Aorta (tissue), 5 donors: ENCODE measurements at regions not wholly inside any gene's neighbourhood (a gene's known extent, or its start where the extent isn't known, plus 50 kb on each side); places are given as distances from the start of the nearest gene placed in this dataset.

ENCODE experiments used
- ATAC-seq: fragments of 200-7000 bp; cut with Tn5 transposase; one replicate; pipeline ENCODE4 v1.9.1; 2022; ENCODE audit warnings: moderate library complexity; ENCODE audit not compliant: low FRiP score
- DNase-seq, 2 donors: peaks; one replicate each; pipeline ENCODE4 v3.0.0-alpha.2; 2020
- H3K27ac ChIP-seq, 2 donors: one replicate each; pipeline ENCODE4 v1.5.1; 2013; ENCODE audit warnings: low read length in 2 of 2, mild to moderate bottlenecking in 2 of 2, moderate library complexity in 2 of 2, control low read depth in 1 of 2, inconsistent platforms in 1 of 2, low read depth in 1 of 2
- H3K27me3 ChIP-seq, 2 donors: one replicate each; pipeline ENCODE4 v1.6.1; 2013; ENCODE audit warnings: control low read depth in 1 of 2, low read length in 1 of 2, mild to moderate bottlenecking in 1 of 2, moderate library complexity in 1 of 2; ENCODE audit not compliant: insufficient read depth in 2 of 2, control insufficient read depth in 1 of 2
- H3K36me3 ChIP-seq, 2 donors: one replicate each; pipeline ENCODE4 v1.6.1; 2013; ENCODE audit warnings: control low read depth in 1 of 2, low read length in 1 of 2, mild to moderate bottlenecking in 1 of 2; ENCODE audit not compliant: insufficient read depth in 2 of 2, control insufficient read depth in 1 of 2
- H3K4me1 ChIP-seq, 2 donors: one replicate each; pipeline ENCODE4 v1.6.1; 2013; ENCODE audit warnings: low read length in 2 of 2, control low read depth in 1 of 2, mild to moderate bottlenecking in 1 of 2, moderate library complexity in 1 of 2; ENCODE audit not compliant: insufficient read depth in 2 of 2, control insufficient read depth in 1 of 2
- H3K4me3 ChIP-seq, 2 donors: one replicate each; pipeline ENCODE4 v1.5.1; 2013; ENCODE audit warnings: low read length in 2 of 2, control low read depth in 1 of 2, mild to moderate bottlenecking in 1 of 2
- H3K9me3 ChIP-seq: one replicate; pipeline ENCODE4 v1.6.1; 2013; ENCODE audit warnings: mild to moderate bottlenecking, low read length; ENCODE audit not compliant: control insufficient read depth
- WGBS, 2 donors: extraction: QIAGEN DNeasy Blood & Tissue Kit; methylation state at CpG; one replicate each; pipeline ENCODE4 v1.1.7; 2013; 5-methylcytosine and 5-hydroxymethylcytosine counted together
- intact Hi-C, 2 donors: fragments of 100-400 bp; cut with DNase I; formaldehyde crosslinking; loops; one replicate each; pipeline versions ENCODE4 v1.14.2 to v1.15.0; 2022
- donor health status: healthy with polysubstance abuse.
- donor health status: Bipolar disorder and iron deficiency.
- donor health status: DM: no; HTN: no; CAD: no.
- donor health status: DM: no; HTN: no; CAD: no.
- donor health status: DM: yes; HTN: yes; CAD: no.

- 88 to 93% methylated on average over 2 of the region's 2 CpGs for WGBS, 2 donors
- no peak overlapping the region for H3K4me3 ChIP-seq
- no peaks in the 10 kb centered on the region for H3K9me3 ChIP-seq
- no peaks in the 10 kb centered on the region for H3K27me3 ChIP-seq
- DNase-seq (no peak), ATAC-seq (no peak)
- H3K4me1 ChIP-seq, result no peaks in the 10 kb centered on the region
- no peak overlapping the region for H3K27ac ChIP-seq
- H3K36me3 ChIP-seq, result no peaks in the 10 kb centered on the region
- intact Hi-C loops, result no loop called here
These were observed 967.0 kb downstream of the DCDC2C start for GRCh38 chr2:4670331-4670730.

DNA sequence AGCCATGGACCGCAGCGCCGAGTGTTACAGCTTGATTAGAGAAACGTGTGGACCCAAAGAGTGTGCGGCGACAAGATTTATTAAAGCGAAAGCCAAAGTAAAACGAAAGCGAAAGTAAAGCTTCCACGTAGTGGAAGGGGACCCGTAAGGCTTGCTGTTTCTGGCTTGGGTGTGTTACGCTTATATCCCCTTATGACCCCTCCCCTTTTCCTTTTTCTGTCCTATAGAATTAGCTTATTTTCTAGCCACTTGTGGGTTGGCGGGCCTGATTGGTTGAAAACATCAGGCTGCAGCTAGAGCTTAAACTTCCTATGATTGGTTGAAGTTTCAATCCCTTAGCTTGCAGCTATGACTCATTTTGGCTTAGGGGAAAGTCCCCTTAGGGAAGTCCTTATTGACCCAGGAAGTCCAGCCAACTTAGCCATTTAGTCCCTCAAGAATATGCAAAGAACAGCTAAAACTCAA lies 969.7 kb downstream of the DCDC2C start:
- no peak for ATAC-seq

DNA sequence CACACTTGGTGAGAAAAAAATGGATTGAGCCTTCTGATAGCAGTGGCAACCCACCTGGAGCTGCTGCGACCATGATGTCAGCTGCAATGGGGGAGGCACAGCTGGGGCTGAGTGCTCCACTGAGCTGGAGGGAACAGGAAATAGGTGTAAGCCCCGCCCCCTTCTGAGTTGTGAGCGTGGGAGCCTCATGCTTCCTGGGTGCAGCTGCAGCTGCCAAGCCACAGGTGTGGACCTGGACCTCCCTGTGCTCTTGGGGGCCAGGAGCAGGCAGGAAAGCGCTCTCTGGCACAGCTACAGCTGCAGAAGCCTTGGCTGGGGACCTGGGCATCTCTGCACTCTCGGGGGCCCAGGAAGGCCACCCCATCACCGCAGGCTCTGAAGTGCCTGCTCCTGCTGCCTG lies 970.6 kb downstream of the DCDC2C start:
- Histone ChIP-seq H3K4me3 (no peak overlapping the region), H3K27me3 (no peaks in the 10 kb centered on the region), H3K36me3 (no peaks in the 10 kb centered on the region), H3K4me1 (no peaks in the 10 kb centered on the region), H3K27ac (no peak overlapping the region), H3K9me3 (no peaks in the 10 kb centered on the region)
- no peak for DNase-seq
- 93 to 94% methylated on average over 6 of the region's 6 CpGs for WGBS, 2 donors
- intact Hi-C loops, result no loop called here
- peak; percentile 23 for ATAC-seq

More for the DNA sequence above, 969.7 kb downstream of the DCDC2C start:
- intact Hi-C loops, result no loop called here
- Histone ChIP-seq H3K36me3 (no peaks in the 10 kb centered on the region), H3K9me3 (no peaks in the 10 kb centered on the region), H3K4me3 (peak overlapping the region in 1 of 2 donors; percentile 22), H3K27me3 (no peaks in the 10 kb centered on the region), H3K4me1 (no peaks in the 10 kb centered on the region), H3K27ac (no peak overlapping the region)
- WGBS, 2 donors, result 47 to 85% methylated on average over 13 of the region's 13 CpGs
- DNase-seq, result no peak

DNA sequence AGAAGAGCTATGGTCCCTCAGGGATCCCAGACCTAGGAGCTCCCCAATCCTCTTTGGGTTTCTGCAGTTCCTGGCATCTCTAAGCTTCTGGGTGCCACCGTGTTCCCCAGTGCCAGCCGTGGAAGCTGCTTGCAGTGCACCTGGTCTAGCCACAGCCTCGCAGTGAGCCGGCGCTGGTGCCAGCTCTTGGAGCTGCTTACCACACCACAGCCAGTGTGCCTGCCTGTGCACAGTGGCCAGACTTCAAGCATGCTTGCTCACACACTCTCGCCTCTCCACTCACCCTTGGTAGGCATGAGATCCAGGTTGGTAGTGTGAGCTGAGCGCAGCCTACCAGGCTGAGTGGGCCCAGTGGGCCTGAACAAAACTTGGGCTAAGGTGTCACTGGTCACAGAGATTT lies 971.9 kb downstream of the DCDC2C start:
- H3K4me3 ChIP-seq, result no peak overlapping the region
- no peak for DNase-seq
- 96% methylated on average over 7 of the region's 7 CpGs for WGBS, 2 donors
- H3K27ac ChIP-seq, result no peak overlapping the region
- H3K36me3 ChIP-seq, result no peaks in the 10 kb centered on the region
- H3K4me1 ChIP-seq, result no peaks in the 10 kb centered on the region
- no peaks in the 10 kb centered on the region for H3K27me3 ChIP-seq
- ATAC-seq, result no peak
- H3K9me3 ChIP-seq, result no peaks in the 10 kb centered on the region
- intact Hi-C loops, result no loop called here

- H3K27ac ChIP-seq, result no peak overlapping the region
- ATAC-seq (no peak), DNase-seq (no peak)
- 68 to 86% methylated on average over 4 of the region's 4 CpGs for WGBS, 2 donors
- no peaks in the 10 kb centered on the region for H3K36me3 ChIP-seq
- H3K27me3 ChIP-seq, result no peaks in the 10 kb centered on the region
- intact Hi-C loops, result no loop called here
- no peaks in the 10 kb centered on the region for H3K4me1 ChIP-seq
- H3K9me3 ChIP-seq, result peaks cover 1% of the 10 kb centered on the region
- no peak overlapping the region for H3K4me3 ChIP-seq
These were observed 975.6 kb downstream of the DCDC2C start for GRCh38 chr2:4678927-4679326.

DNA sequence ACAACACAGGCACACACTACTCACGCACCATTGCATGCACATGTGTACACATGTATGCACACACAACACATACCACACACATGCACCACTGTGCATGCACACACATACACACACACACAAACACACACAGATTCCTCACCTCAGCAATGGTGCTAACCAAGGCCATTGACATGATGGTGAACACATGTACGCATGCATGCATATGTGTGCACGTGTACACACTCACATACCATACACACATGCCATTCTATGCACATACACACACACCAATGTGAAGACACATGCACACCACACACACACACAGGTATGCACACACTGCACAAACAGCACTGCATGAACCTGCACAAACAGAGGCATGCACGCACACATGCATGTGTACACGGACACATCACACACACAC lies 976.0 kb downstream of the DCDC2C start:
- Histone ChIP-seq H3K27ac (no peak overlapping the region), H3K4me1 (no peaks in the 10 kb centered on the region), H3K9me3 (peaks cover 1% of the 10 kb centered on the region), H3K36me3 (no peaks in the 10 kb centered on the region), H3K4me3 (no peak overlapping the region), H3K27me3 (no peaks in the 10 kb centered on the region)
- WGBS, 2 donors, result 94 to 95% methylated on average over 5 of the region's 5 CpGs
- intact Hi-C loops, result no loop called here
- ATAC-seq (peak; percentile 27), DNase-seq (no peak)

GRCh38 chr2:4684921-4685320 lies 981.5 kb downstream of the DCDC2C start:
- Histone ChIP-seq H3K27ac (no peak overlapping the region), H3K4me1 (no peaks in the 10 kb centered on the region), H3K9me3 (peaks cover 1% of the 10 kb centered on the region), H3K27me3 (no peaks in the 10 kb centered on the region), H3K4me3 (no peak overlapping the region), H3K36me3 (no peaks in the 10 kb centered on the region)
- DNase-seq, result no peak
- no peak for ATAC-seq
- 52 to 56% methylated on average over 5 of the region's 5 CpGs for whole genome bisulfite sequencing, 2 donors
- intact Hi-C loops, result no loop called here

GRCh38 chr2:4690913-4691312 lies 987.5 kb downstream of the DCDC2C start:
- no peak overlapping the region for H3K4me3 ChIP-seq
- intact Hi-C loops, result no loop called here

GRCh38 chr2:4693266-4693665 lies 989.9 kb downstream of the DCDC2C start:
- no peaks in the 10 kb centered on the region for H3K4me1 ChIP-seq
- no peaks in the 10 kb centered on the region for H3K36me3 ChIP-seq
- ATAC-seq (peak; percentile 44), DNase-seq (peak in 1 of 2 donors; percentile 48)
- peaks cover 2% of the 10 kb centered on the region for H3K9me3 ChIP-seq
- peaks cover 0 to 2% of the 10 kb centered on the region in 2 donors for H3K27me3 ChIP-seq
- intact Hi-C loops, result no loop called here
- H3K27ac ChIP-seq, result no peak overlapping the region
- no peak overlapping the region for H3K4me3 ChIP-seq
- 8 to 18% methylated on average over 9 of the region's 9 CpGs for WGBS, 2 donors

More at GRCh38 chr2:4690913-4691312, 987.5 kb downstream of the DCDC2C start:
- H3K36me3 ChIP-seq, result no peaks in the 10 kb centered on the region
- peaks cover under 1% of the 10 kb centered on the region for H3K9me3 ChIP-seq
- ATAC-seq, result no peak
- 75 to 82% methylated on average over 2 of the region's 2 CpGs for WGBS, 2 donors
- H3K27ac ChIP-seq, result no peak overlapping the region
- DNase-seq, result no peak
- H3K4me1 ChIP-seq, result no peaks in the 10 kb centered on the region
- peaks cover 0 to under 1% of the 10 kb centered on the region in 2 donors for H3K27me3 ChIP-seq
